RCC 7860 (cell line): ENCODE measurements at regions not wholly inside any gene's neighbourhood (a gene's known extent, or its start where the extent isn't known, plus 50 kb on each side); places are given as distances from the start of the nearest gene placed in this dataset.
"Not testable (repeated sequence)": the region's sequence is repeated elsewhere in the genome, so short reads cannot be mapped to it uniquely, and the experiment has no call there.

Experiments
- DNase-seq: peaks from one replicate; pipeline ENCODE4 v3.0.0-alpha.2; 2015; ENCODE audit warnings: low spot score
- FAIRE-seq: peaks from 2 replicates; lab custom pipeline; 2012; peaks lifted over from hg19 to GRCh38; lab: Jason Lieb, UNC

DNA sequence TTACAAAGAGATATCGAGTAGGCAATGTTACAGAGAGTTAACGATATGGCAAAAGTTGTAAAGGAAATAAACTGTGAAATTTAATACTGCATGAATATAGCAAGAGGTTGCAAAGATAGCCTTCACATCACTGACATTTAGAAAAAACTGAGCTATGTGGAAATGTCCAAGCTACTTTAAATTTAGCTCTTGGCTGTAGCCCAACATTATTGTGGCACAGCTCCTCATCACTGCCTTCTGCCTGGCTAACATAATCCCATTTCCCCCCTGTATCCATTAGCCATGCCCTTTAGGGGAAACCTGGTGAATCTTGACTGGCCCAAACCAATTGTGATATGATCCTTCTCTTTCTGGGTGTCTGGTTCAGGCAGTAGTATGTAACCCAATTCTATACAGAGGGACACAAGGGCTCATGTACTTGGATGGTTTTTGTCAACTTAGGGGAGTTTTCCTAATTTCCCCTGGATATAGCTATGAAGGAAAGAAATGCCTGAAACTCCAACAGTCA, 115.4 kb downstream of the PFDN4 start:
- DNase-seq (no peak), FAIRE-seq (no peak)

DNA sequence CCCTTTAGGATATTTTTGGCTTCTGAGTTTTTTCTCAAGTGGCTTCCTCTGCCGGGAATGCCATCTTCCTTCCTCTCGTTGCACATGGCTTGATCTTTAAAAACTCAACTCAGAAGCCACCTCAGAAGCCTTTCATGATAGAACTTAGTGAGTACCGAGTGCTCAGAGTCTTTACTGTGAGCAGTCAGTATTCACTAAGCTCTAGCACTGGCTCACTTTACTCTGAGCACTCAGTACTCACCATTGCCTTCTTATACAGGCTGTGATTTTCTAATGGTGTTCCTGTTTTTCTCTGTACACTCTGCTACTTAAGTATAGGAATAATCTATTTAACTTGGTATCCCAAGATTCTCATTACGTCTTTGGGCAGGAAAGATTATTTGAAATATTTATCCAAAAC, 116.2 kb downstream of the PFDN4 start:
- no peak for FAIRE-seq
- no peak for DNase-seq

DNA sequence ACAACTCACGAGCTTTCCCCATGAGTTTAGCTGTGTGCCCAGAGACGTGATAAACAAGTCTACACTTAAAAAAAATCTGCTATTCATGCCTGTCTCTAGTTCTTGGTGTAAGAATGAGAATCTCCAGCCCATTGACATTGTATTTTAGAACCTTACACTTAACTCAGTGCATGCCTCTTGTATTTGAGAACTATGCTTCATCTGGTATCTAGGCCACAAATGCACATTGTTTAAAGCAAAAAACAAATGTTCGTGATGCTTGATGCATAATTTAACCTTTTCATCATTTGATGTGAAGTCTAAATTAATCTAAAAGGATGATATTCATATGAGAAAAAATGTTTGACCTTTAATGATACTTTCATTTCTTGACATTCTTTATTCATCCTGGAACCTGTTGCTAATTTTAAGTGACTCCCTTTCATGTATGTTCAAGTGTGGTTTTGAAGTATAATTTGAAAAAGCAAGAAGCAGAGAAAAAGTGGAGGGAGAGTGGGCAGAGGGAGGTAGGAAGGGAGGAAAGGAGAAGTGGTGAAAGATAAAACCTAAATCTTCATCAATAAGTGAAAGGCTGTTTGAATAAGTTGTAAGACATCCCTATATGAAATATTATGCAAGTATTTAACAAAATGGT, 116.9 kb downstream of the PFDN4 start:
- DNase-seq (no peak), FAIRE-seq (no peak)

DNA sequence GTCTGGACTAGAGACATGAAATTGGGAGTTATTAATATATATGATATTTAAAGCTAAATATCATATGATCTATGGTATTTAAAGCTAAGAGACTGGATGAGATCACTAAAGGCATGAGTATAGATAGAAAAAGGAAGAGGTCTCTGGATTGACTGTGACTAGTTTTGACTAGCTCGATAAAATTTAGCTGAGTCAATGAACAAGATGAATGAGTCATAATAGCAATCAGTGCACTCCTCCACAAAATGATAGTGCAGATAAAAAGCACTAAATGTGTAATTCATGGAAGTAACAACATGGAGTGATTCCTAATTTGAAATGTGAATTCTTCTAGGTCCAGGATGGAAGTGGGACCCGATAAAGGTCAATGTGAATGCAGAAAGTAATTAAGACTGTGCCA, 127.4 kb downstream of the PFDN4 start:
- DNase-seq (no peak), FAIRE-seq (no peak)

DNA sequence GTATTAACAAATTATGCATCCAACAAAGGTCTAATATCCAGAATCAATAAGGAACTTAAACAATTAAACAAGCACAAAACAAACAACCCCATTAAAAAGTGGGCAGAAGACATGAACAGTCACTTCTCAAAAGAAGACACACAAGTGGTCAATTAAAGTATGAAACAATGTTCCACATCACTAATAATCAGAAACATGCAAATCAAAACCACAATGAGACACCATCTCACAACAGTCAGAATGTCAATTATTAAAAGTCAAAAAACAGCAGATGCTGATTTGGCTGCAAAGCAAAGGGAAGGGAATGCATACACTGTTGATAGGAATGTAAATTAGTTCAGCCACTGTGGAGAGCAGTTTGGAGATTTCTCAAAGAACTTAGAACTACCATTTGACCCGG, 129.3 kb downstream of the PFDN4 start:
- FAIRE-seq (no peak), DNase-seq (no peak)

DNA sequence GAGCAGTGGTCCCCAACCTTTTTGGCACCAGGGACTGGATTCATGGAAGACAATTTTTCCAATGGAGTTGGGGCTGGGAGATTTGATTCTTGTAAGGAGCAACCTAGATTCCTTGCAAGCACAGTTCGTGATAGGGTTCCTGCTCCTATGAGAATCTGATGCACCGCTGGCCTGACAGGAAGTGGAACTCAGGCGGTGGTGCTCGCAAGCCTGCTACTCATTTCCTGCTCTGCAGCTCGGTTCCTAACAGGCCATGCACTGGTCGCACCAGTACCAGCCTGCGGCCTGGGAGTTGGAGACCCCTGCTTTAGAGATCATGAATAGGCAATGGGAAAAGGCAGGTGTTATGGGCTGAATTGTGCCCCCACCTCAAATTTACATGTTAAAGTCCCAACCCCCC, 131.2 kb downstream of the PFDN4 start:
- FAIRE-seq (no peak), DNase-seq (no peak)

DNA sequence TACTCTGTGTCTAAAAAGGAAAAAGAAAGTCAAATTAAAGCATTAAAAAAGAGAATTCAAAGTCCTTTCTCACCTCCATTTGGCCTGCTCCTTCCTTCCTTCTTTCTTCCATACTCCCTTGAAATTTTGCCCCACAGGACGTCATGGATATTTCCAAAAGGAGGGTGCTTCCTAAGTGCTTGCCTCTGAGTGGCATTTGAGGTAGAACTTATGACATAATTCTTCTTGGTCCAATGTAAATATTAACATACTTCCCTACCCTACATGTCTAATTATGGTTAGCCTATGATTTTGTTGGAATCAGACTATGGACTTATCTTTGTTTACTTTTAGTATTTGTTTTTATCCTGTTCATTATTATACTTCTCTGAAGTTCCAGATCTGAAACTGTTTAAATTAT, 132.3 kb downstream of the PFDN4 start:
- DNase-seq, result no peak
- no peak for FAIRE-seq

DNA sequence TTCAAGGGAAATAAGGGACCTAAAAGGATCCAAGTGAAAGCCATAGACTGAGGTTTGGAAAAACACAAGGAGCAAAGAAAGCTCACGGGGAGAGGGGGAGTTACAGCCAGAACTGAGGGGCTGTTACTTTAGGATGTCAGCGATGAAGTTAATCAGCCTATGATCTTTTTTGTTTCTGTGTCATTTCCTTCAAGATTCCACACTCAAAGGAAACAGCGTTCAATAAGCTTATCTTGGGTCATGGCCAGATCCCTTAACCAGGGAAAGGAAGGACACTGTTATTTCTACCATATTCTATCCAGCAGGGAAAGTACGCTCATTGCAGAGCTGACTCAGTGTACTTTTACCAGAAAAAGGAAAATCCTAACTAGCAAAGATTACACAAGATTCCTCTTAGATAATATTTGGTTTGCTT, 132.8 kb downstream of the PFDN4 start:
- DNase-seq (no peak), FAIRE-seq (no peak)

DNA sequence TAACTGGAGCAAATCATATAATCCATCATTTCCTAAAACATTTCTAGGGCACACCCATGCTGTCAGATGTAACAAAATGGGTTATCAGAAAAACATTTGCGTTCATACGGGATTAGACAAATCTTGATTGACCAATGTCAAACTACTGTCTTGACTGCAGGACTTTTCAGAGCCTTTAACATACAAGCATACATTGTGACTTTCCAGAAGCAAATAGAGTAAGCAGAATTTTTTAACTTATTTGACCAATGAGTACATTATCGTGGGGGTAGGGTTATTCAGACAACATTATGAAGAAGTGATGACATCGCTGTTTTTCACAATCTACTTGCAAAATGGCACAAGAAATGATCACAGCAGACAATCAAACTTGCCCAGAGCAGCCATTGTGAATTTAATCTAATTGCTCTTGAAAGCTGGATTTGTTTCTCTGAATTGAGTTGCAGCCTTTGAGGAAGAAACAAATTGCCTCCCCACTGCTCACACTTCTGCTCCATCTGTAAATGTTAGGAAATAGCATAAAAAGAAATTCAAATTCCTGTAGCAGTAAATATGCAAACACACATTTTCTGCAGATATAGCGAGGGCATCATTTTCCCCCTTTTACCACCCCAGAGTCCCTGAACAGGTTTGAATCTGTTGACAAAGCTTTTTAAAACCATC, 133.0 kb upstream of the DOK5 start:
- no peak for FAIRE-seq

DNA sequence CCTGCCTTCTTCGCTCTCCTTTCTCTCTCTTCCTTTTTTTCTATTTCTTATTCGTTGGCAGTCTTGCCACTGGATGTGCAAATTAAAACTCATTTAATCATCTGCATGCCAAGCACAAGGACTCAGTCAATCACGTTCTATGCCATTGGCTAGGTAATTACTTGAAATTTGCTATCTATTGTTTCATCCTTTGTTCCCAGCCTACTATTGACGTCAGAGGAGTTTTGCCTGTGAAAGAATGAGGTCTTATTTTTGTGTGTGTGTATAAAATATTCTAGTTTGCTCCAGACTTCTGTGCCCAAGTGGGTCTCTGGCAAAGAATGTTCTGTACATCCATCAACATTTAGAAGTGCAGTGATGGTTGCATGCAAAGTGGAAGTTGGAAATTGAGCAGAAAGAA, 132.3 kb upstream of the DOK5 start:
- FAIRE-seq (no peak), DNase-seq (no peak)

More for the DNA sequence above, 133.0 kb upstream of the DOK5 start:
- DNase-seq, result no peak

DNA sequence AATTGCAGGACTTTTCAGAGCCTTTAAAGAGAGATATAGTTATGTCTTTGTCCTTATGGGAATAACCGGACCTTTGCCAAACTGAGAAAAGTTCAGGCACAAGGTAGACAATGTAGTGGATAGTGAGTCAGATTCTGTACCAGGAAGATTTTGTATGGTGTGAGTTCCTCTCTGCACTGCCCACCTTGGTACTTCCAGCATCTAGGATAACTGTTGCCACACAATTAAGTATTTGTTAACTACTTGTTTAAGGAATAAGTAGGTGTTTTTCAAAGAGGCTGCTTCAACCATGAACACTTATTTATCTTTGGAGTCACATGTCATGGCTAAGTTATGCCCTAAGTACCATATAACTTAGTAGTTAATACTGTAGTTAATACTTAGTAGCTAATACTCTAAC, 131.8 kb upstream of the DOK5 start:
- no peak for FAIRE-seq
- no peak for DNase-seq

DNA sequence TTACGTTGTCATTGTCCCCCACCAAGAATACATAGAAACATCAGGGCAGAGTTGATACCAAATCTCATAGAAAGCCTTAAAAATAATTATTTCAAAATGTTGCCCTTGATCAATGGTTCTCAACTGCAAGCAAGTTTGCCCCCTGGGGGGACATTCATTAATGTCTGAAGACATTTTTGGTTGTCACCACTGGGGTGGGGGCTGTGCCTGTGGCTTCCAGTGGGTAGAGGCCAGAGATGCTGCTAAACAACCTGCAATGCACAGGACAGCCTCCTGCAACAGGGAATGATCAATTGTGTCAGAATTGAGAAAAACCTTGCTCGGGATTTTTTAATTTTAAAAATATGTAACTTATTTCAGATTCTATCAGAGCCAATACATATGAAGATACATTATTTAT, 130.6 kb upstream of the DOK5 start:
- FAIRE-seq, result no peak
- no peak for DNase-seq

DNA sequence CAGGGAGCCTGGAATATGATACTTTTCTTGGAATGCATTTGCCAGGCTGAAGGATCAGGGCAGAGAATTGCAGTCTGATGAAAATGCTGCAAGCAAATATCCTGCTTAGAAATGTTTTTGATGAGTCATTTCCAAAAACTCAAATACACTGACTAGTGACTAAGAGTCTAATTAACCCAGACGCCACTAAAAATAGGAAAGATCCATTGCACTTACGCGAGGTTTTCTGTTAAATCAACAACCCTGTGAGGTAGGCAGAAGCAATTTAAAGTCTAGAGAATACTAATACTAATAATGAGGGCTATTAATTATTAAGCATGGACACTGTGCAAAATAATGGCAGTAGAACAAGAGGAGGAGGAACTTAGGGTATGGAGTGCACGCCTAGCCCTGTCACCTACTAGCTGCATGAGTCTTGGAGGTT, 130.1 kb upstream of the DOK5 start:
- FAIRE-seq, result no peak

DNA sequence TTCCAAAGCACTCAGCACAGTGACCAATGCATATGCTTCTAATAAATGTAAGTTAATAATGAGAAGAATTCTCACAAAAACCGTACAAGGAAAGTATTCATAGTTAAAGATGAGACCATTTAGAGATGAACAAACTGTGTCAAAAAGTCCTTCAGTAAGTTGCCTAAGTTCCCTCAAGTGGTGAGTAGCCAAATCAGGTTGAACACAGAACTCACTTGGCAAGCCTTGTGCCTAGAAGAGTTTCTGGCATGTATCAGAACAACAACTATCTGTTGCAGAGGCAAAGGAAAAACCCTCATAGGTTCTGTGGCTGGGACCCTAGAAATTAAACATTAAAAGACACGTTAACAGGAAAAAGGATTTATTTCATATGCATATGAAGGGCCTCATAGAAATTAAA, 129.6 kb upstream of the DOK5 start:
- DNase-seq (no peak), FAIRE-seq (no peak)

More for the DNA sequence above, 130.1 kb upstream of the DOK5 start:
- DNase-seq, result peak; percentile 24

DNA sequence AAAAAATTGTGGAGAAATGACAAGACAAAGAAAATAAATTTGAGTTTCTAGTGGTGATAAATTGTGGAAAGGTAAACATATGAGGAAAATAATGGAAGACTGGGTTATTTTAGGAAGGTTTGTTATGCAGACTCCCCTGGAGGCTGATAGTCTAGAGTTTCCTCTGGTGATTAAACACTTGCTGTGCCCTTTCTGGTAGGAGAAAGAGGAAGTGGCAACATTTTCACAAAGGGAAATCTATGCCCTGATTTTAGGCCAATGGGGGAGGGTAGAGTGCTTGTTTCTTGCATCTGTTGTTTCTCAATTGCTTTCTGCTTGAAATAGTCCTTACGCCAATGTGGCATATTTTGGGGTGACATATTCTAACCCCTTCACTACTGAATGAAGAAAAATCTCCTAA, 129.1 kb upstream of the DOK5 start:
- no peak for FAIRE-seq
- no peak for DNase-seq

DNA sequence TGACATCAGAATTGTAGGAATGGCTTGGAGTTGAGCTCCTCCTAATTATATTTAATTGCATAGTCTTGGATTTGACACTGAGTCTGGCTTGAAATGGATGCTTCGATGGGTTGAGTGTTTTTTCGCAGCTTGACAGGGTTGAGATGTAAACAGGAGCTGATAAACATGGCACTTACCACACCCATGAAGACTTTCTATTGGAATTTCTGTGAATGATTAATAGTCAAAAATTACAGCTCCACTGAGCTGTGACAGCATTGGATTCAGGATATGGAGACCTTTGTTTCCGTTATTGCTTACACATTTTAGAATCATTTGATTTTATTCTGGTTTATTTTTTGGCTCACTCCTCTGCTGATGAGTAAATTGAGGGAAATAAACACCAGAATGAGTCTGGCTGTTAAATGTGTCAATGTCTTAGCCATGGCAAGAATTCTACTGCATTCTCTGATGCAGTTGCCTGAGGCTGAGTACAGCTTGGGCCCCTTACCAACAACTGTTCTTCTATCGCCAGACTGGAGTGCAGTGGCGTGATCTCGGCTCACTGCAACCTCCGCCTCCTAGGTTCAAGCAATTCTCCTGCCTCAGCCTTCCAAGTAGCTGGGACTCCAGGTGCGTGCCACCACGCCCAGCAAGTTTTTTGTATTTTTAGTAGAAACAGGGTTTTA, 128.1 kb upstream of the DOK5 start:
- FAIRE-seq, result no peak
- DNase-seq, result peak; percentile 35

DNA sequence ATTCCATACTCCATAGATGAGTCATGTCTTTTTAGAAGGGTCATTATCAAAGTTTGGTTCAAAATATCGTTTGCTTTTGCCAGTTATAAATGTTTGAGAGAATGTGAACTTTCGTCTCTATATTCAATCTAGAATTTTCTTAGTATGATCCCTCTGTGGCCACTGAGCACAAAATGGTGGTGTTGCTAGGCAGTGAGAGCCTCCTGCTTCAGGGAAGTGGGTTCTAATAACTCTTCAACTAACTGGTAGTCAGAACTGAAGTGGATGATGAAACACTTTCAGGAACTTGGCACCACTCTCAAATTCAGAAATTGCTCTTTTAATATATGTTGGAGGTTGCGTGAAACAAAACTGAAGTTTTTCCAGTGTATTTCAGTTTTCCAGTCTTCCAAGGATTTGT, 125.0 kb upstream of the DOK5 start:
- FAIRE-seq, result no peak
- DNase-seq, result no peak

DNA sequence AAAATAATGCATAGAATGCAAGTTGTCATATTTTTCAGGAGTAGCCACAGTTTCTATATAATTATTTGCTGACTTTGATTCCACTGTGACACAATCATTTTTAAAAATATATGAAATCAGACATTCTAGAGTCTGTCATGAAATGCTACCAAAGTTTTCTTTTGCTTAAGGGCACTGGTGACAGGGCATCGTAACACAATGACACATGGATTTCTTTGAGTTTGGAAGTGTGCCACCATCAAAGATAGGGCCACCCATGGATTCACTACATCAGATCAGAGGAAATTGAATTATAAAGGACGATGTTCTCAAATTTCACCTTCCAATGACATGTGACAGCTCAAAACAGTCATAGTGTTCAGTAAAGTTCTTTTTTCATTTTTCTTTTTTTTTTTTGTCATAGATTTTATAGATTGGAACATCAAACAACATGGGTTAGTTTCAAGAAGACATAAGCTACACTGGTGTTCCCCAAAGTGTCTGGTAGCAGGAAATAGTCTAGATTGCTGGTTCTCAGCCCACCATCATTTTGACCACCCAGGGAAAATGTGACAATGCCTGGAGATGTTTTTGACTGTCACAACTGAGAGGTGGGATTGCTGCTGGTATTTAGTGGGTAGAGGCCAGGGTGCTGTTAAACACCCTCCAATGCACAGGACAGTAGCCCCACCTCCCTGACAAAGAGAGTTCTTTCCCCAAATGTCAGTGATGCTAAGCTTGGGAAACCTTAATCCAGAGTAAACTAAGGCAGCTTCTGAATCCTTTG, 123.8 kb upstream of the DOK5 start:
- FAIRE-seq (no peak), DNase-seq (no peak)

DNA sequence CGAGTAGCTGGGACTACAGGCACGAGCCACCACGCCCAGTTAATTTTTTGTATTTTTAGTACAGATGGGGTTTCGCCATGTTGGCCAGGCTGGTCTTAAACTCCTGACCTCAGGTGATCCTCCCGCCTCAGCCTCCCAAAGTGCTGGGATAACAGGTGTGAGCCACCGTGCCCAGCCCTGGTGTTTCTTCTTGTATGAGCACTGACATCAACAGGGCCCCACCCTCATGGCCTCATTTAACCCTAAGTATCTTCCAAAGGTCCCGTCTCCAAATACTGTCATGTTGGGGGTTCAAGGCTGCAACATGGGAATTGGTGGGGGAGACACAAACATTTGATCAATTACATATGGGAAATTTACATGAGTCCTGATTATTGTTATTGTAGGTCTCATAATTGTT, 122.9 kb upstream of the DOK5 start:
- not testable (repeated sequence) for DNase-seq, FAIRE-seq

DNA sequence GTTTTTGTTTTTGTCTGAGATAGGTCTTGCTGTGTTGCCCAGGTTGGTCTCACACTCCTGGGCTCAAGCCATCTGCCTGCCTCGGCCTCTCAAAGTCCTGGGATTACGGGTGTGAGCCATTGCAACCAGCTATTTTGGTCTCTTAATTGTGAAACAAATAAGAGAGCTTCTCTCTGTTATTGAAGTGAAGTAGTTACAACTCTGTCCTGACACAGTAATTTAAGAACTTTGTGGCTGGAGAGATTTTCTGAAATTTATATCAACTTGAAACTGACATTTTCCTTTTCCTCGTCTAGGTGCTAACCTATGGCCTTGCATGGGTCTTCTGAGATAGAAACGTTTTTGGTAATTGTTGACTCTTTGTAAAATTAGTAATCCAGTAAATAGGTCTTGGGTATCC, 122.1 kb upstream of the DOK5 start:
- DNase-seq (no peak), FAIRE-seq (no peak)

DNA sequence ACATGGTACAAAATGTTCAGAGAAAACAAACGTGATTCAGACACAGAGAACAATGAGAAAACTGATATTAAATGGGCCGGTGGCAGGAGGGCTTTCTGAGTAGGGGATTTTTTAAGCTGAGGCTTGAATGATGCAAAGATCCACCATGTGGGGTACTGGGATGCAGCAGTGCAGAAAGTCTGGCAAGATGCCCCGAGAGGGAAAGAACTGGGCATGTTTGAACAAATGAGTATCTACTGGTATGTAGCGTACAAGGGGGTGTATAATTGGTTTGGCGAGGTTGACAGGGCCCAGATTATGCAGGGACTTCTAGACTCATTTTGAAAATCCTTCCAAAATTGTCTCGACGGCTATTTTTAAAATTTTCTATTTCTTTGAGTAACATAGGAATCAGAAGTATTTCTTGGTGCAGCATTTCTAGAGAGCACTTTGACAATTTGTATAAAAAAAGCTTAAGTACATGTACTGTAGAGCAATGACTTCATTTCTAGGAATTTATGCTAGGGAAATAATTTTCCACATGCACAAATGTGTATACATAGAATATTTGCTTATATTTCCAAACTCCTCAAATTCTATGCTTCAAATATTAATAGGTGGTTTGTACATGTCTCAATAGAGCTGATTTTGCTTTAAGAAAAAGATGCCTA, 119.6 kb upstream of the DOK5 start:
- DNase-seq (no peak), FAIRE-seq (no peak)
